HG02840 (cell line): ENCODE measurements at regions not wholly inside any gene's neighbourhood (a gene's known extent, or its start where the extent isn't known, plus 50 kb on each side); places are given as distances from the start of the nearest gene placed in this dataset.
"Not testable (repeated sequence)": the region's sequence is repeated elsewhere in the genome, so short reads cannot be mapped to it uniquely, and the experiment has no call there.

Experiments
- ATAC-seq: cut with Tn5 transposase; IDR thresholded peaks from one replicate; pipeline ENCODE4 v1.9.1; 2021; ENCODE audit warnings: mild to moderate bottlenecking, moderate library complexity, moderate number of reproducible peaks; ENCODE audit not compliant: unreplicated experiment, low FRiP score

- ATAC-seq = no peak
These were observed 72.5 kb downstream of the LHX2 start for GRCh38 chr9:124084087-124084486.

DNA sequence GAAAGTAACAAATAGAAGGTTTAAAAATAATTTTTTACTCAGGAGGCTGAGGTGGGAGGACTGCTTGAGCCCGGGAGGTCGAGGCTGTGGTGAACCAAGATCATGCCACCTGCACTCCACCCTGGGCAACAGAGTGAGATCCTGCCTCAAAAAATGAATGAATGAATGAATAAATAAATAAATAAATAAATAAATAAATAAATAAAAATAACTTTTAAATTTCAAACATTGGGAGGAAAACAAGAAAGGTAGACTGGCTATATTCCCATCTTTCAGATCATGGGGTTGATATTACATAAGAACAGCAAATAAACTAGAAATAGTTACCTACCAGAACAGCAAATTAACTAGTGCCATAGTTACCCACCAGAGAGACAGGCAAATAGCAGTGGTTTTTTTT lies 75.7 kb downstream of the LHX2 start:
- no peak for ATAC-seq

- no peak for ATAC-seq
These were observed 76.9 kb downstream of the LHX2 start for GRCh38 chr9:124088476-124088837.

DNA sequence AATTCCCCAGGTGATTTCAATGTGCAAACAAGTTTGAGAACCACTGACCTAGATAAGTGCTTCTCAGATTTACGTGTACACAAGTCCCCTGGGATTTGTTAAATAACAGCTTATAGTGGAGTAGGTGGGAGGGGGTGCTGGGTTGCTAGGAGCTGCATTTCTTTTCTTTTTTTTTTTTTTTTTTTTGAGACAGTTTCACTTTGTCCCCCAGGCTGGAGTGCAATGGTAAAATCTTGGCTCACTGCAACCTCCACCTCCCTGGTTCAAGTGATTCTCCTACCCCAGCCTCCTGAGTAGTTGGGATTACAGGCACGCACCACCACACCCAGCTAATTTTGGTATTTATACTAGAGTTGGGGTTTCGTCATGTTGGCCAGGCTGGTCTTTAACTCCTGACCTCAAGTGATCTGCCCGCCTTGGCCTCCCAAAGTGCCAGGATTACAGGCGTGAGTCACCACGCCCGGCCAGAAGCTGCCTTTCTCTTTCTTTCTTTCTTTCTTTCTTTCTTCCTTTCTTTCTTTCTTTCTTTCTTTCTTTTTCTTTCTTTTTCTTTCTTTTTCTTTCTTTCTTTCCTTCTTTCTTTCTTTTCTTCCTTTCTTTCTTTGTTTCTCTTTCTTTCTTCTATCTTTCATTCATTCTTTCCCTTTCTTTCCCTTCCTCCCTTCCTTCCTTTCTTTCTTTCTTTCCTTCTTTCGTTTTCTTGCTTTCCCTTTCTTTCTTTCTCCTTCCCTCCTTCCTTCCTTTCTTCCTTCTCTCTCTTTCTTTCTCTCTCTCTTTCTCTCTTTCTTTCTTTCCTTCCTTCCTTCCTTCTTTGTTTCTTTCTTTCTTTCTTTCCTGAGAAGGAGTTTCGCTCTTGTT lies 78.3 kb downstream of the LHX2 start:
- not testable (repeated sequence) for ATAC-seq

- ATAC-seq = no peak
These were observed 86.8 kb downstream of the LHX2 start for GRCh38 chr9:124098141-124098905.

DNA sequence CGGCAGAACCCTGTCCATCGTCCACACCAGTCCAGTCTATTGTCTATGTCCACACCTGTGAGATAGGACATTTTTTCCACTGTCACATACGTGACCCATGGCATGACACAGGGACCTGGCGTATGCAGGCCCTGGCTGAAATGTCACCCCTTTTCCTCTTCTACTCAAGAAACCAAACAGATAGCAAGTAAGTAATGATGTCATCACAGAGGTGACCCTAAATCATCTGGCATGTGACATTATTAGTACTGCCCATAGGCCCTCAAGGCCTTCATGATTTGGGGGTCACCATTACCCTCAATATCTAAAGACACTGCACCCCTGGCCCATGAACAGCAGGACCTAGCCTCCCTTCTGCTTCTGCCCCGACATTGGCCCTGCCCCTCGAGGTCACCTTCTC lies 88.3 kb downstream of the LHX2 start:
- ATAC-seq = no peak

DNA sequence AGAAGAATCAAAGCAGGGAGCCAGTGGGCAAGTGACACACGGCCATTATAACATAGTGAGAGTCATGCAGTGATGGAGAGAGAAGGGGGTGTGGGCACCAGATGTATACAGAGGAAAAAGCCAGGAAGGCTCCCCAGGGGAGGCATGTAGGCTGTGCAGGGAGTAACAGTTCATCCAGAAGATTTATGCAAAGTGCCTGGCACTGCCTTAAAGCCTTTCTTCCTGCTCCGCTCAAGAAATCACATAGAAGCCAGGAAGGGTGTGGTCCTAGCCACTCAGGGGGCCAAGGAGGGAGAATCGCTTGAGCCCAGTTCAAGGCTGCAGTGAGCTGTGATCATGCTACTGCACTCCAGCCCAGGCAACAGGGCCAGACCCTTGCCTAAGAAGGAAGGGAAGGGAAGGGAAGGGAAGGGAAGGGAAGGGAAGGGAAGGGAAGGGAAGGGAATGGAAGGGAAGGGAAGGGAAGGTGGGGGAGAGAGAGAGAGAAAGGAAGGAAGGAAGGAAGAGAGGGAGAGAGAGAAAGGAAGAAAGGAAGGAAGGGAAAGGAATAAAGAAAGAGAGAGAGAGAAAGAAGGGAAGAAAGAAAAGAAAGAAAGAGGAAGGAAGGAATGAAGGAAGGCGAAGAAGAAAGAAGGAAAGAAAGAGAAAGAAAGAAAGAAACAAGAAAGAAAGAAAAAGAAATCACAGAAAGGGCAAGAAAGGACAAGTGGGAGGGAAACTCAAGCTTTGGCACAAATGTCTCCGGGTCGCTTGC lies 89.8 kb downstream of the LHX2 start:
- no peak for ATAC-seq

GRCh38 chr9:124101969-124102345 lies 90.4 kb downstream of the LHX2 start:
- no peak for ATAC-seq

GRCh38 chr9:124102363-124102762 lies 90.8 kb downstream of the LHX2 start:
- ATAC-seq = no peak

GRCh38 chr9:124105266-124105665 lies 93.7 kb downstream of the LHX2 start:
- ATAC-seq = no peak

DNA sequence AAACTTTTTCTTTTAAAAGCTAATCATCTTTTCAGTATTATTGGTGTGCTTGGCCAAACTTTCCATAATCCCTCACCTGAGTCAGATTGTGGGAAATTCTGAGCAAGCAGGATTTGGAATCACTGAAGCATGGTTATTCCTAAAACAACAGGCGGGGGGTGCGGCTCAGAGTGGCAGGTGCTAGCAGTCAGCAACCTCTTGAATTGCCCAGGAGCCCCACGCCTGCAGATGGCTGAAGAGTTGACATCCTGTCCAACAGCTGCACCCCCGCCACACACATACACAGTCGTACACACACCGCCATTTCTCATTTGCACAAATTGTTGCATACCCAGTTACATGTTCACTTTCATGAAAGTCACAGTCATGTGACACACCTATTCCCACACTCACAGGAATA lies 96.6 kb downstream of the LHX2 start:
- ATAC-seq = no peak

- no peak for ATAC-seq
These were observed 98.8 kb downstream of the LHX2 start for GRCh38 chr9:124110307-124110915.

- ATAC-seq = no peak
These were observed 105.3 kb downstream of the LHX2 start for GRCh38 chr9:124116683-124117363.

DNA sequence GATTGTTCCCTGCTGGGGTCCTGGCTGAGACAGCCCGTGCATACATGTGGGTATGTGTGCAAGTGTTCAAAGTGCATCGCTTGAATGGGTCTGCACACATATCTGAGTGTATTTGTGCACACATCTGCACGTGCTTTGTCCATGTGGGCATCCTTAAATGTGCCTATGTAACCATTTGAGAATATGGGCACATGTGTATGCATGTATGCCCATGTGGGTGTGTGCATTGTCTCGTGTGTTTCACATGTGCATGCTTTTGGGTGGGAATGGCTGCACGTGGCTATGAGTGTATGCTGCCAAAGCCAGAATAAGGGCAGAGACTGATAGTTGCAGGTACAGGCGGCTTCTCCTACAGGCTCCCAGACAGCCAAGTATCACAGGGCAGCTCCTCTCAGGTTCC lies 107.3 kb downstream of the LHX2 start:
- no peak for ATAC-seq

GRCh38 chr9:124120272-124120671 lies 108.7 kb downstream of the LHX2 start:
- no peak for ATAC-seq

- ATAC-seq = no peak
These were observed 110.2 kb downstream of the LHX2 start for GRCh38 chr9:124121725-124122124.

GRCh38 chr9:124122321-124122720 lies 110.8 kb downstream of the LHX2 start:
- no peak for ATAC-seq

GRCh38 chr9:124122813-124123462 lies 111.4 kb downstream of the LHX2 start:
- no peak for ATAC-seq

- ATAC-seq = not testable (repeated sequence)
These were observed 112.1 kb downstream of the LHX2 start for GRCh38 chr9:124123621-124124020.
